OCI-LY7 (cell line): ENCODE measurements at regions not wholly inside any gene's neighbourhood (a gene's known extent, or its start where the extent isn't known, plus 50 kb on each side); places are given as distances from the start of the nearest gene placed in this dataset.

Source experiments
- BruUV-seq: library from RNA; stranded (reverse); fragments of 400-500 nt; replicated peaks from 2 replicates; lab custom pipeline; 2021; lab: Mats Ljungman, UMichigan
- CTCF ChIA-PET: fragments of 300-600 bp; sonication (Branson Sonifier 250); formaldehyde crosslinking; loops from one replicate; lab custom pipeline; 2022; ENCODE audit warnings: antibody characterized with exemption; ENCODE audit not compliant: unreplicated experiment; lab: Charles Lee
- POLR2A ChIA-PET: fragments of 300-600 bp; sonication (Branson Sonifier 250); formaldehyde crosslinking; loops from one replicate; lab custom pipeline; 2022; ENCODE audit warnings: antibody characterized with exemption; lab: Charles Lee
- DNase-seq: peaks from one replicate; pipeline ENCODE4 v3.0.0-alpha.2; 2015; ENCODE audit warnings: low spot score
- H2AFZ ChIP-seq: fragments of 200-600 bp; sonication (generic), shearing (Covaris generic); 2 replicates; pipeline ENCODE4 v1.6.1; 2014; ENCODE audit warnings: mild to moderate bottlenecking, antibody characterized with exemption, low read length, moderate library complexity
- H3K27ac ChIP-seq: fragments of 200-600 bp; sonication (generic); 2 replicates; pipeline ENCODE4 v1.5.1; 2014; ENCODE audit warnings: mixed run types, low read depth, mild to moderate bottlenecking, moderate library complexity, low read length, inconsistent platforms; ENCODE audit not compliant: poor library complexity, severe bottlenecking
- H3K36me3 ChIP-seq: fragments of 200-600 bp; sonication (generic); 2 replicates; pipeline ENCODE4 v1.6.1; 2014; ENCODE audit warnings: mild to moderate bottlenecking, antibody characterized with exemption, low read length, moderate library complexity, mixed read lengths; ENCODE audit not compliant: insufficient read depth
- H3K4me1 ChIP-seq: fragments of 200-600 bp; sonication (generic); 2 replicates; pipeline ENCODE4 v1.5.1; 2014; ENCODE audit warnings: mild to moderate bottlenecking, low read length; ENCODE audit not compliant: insufficient read depth, poor library complexity, severe bottlenecking
- H3K4me2 ChIP-seq: fragments of 200-600 bp; sonication (generic); 2 replicates; pipeline ENCODE4 v1.6.1; 2014; ENCODE audit warnings: mild to moderate bottlenecking, low read length
- H3K4me3 ChIP-seq: fragments of 200-600 bp; sonication (generic); 2 replicates; pipeline ENCODE4 v1.5.1; 2014; ENCODE audit warnings: mild to moderate bottlenecking, low read depth, low read length; ENCODE audit not compliant: poor library complexity, severe bottlenecking
- H3K79me2 ChIP-seq: fragments of 200-600 bp; sonication (generic); 2 replicates; pipeline ENCODE4 v1.6.1; 2016; ENCODE audit warnings: low read depth, mild to moderate bottlenecking, low read length, moderate library complexity, mixed read lengths; ENCODE audit not compliant: insufficient read depth
- H3K9me2 ChIP-seq: fragments of 200-600 bp; sonication (generic); 2 replicates; pipeline ENCODE4 v1.6.1; 2016; ENCODE audit warnings: mild to moderate bottlenecking, low read length, mixed read lengths; ENCODE audit not compliant: insufficient read depth
- H3K9me3 ChIP-seq: fragments of 200-600 bp; sonication (generic); 2 replicates; pipeline ENCODE4 v1.6.1; 2014; ENCODE audit warnings: mild to moderate bottlenecking, mixed run types, low read length, mixed read lengths
- H4K20me1 ChIP-seq: fragments of 200-600 bp; sonication (generic); 2 replicates; pipeline ENCODE4 v1.6.1; 2014; ENCODE audit warnings: mild to moderate bottlenecking, antibody characterized with exemption, low read length, moderate library complexity, mixed read lengths; ENCODE audit not compliant: insufficient read depth
- EZH2phosphoT487 ChIP-seq: fragments of 200-600 bp; sonication (generic); IDR thresholded peaks from 2 replicates; pipeline ENCODE4 v1.6.1; 2018; ENCODE audit warnings: low read depth, borderline replicate concordance, mild to moderate bottlenecking, mixed run types, antibody characterized with exemption, low read length, moderate library complexity, mixed read lengths
- intact Hi-C: fragments of 100-400 bp; cut with micrococcal nuclease; formaldehyde crosslinking; loops from one replicate; pipeline ENCODE4 v1.10.0; 2022; ENCODE audit not compliant: unreplicated experiment
- TF ChIP-seq, protein P1 (sequence below): fragments of 200-600 bp; sonication (generic); conservative IDR thresholded peaks from 2 replicates; pipeline ENCODE4 v1.5.1; 2014; ENCODE audit warnings: mild to moderate bottlenecking, antibody characterized with exemption, low read length, moderate library complexity, mixed read lengths

GRCh38 chr2:153228904-153229303 is 249.7 kb downstream of the RPRM start:
- Histone ChIP-seq H3K4me1 (no peaks in the 10 kb centered on the region), H4K20me1 (no peaks in the 10 kb centered on the region), H3K9me3 (no peaks in the 10 kb centered on the region), H3K4me3 (no peak overlapping the region), H3K4me2 (no peak overlapping the region), H3K79me2 (no peaks in the 10 kb centered on the region), H3K9me2 (no peaks in the 10 kb centered on the region), H2AFZ (no peak overlapping the region), H3K27ac (no peak overlapping the region), H3K36me3 (no peaks in the 10 kb centered on the region)
- ChIA-PET POLR2A (interaction anchor here (0.5 to 0.8 kb wide), 4 partner anchors 198 to 271 kb away, joined by 3 to 4 read pairs (median 3); no protein-coding TSS in a partner anchor), CTCF (no interaction called here)
- TF ChIP-seq EZH2phosphoT487, result no peak
- TF ChIP-seq, protein P1, sequence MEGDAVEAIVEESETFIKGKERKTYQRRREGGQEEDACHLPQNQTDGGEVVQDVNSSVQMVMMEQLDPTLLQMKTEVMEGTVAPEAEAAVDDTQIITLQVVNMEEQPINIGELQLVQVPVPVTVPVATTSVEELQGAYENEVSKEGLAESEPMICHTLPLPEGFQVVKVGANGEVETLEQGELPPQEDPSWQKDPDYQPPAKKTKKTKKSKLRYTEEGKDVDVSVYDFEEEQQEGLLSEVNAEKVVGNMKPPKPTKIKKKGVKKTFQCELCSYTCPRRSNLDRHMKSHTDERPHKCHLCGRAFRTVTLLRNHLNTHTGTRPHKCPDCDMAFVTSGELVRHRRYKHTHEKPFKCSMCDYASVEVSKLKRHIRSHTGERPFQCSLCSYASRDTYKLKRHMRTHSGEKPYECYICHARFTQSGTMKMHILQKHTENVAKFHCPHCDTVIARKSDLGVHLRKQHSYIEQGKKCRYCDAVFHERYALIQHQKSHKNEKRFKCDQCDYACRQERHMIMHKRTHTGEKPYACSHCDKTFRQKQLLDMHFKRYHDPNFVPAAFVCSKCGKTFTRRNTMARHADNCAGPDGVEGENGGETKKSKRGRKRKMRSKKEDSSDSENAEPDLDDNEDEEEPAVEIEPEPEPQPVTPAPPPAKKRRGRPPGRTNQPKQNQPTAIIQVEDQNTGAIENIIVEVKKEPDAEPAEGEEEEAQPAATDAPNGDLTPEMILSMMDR, result no peak
- intact Hi-C loops, result no loop called here
- DNase-seq, result no peak
- no TSS peak for BruUV-seq

DNA sequence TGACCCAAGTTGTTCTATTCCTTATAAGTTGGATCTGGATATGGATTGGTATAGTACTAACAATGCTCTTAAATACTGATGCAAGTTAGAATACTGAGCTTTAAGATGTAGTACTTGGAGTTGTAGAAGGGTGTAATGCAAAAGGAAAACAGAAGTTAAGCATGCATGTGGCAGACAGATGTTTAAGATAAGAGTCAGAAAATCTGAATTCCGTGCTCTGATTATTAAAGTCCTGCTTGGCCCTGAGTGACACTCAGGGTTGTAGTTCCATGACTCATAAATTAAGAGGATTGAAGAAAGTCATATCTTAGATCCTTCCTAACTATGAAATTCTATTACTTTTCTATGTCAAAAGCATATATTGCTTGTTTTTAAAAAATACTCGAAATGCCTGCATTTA is 250.6 kb downstream of the RPRM start:
- CTCF ChIA-PET, result no interaction called here

GRCh38 chr2:153222231-153223165 is 256.1 kb downstream of the RPRM start:
- Histone ChIP-seq H3K4me1 (no peaks in the 10 kb centered on the region), H3K9me2 (no peaks in the 10 kb centered on the region), H3K9me3 (no peaks in the 10 kb centered on the region), H3K79me2 (no peaks in the 10 kb centered on the region), H3K36me3 (no peaks in the 10 kb centered on the region), H2AFZ (no peak overlapping the region), H3K4me2 (no peak overlapping the region), H3K4me3 (no peak overlapping the region), H4K20me1 (no peaks in the 10 kb centered on the region), H3K27ac (no peak overlapping the region)
- DNase-seq, result no peak
- ChIA-PET CTCF (no interaction called here), POLR2A (no interaction called here)
- TF ChIP-seq EZH2phosphoT487, result no peak
- TF ChIP-seq, protein P1, result no peak
- no TSS peak for BruUV-seq
- intact Hi-C loops, result no loop called here

More for the DNA sequence above, 250.6 kb downstream of the RPRM start:
- intact Hi-C loops, result no loop called here
- no peak overlapping the region for H2AFZ ChIP-seq
- no peaks in the 10 kb centered on the region for H3K79me2 ChIP-seq
- no peak overlapping the region for H3K27ac ChIP-seq
- DNase-seq, result no peak
- H3K36me3 ChIP-seq, result no peaks in the 10 kb centered on the region
- POLR2A ChIA-PET, result interaction anchor here (0.7 to 1.5 kb wide), 2 partner anchors 8 to 10 kb away, joined by 3 read pairs; no protein-coding TSS in a partner anchor
- no TSS peak for BruUV-seq
- no peak for TF ChIP-seq EZH2phosphoT487
- H3K4me3 ChIP-seq, result no peak overlapping the region
- no peak overlapping the region for H3K4me2 ChIP-seq
- no peaks in the 10 kb centered on the region for H3K9me3 ChIP-seq
- no peaks in the 10 kb centered on the region for H4K20me1 ChIP-seq
- H3K4me1 ChIP-seq, result no peaks in the 10 kb centered on the region
- H3K9me2 ChIP-seq, result no peaks in the 10 kb centered on the region
